IPS DF 4.7 (cell line): ENCODE measurements at regions not wholly inside any gene's neighbourhood (a gene's known extent, or its start where the extent isn't known, plus 50 kb on each side); places are given as distances from the start of the nearest gene placed in this dataset.
"Not testable (repeated sequence)": the region's sequence is repeated elsewhere in the genome, so short reads cannot be mapped to it uniquely, and the experiment has no call there.

ENCODE experiments used
- DNase-seq: peaks from one replicate; pipeline ENCODE4 v3.0.0-alpha.2; 2013; ENCODE audit warnings: low spot score; ENCODE audit errors: extremely low read depth

DNA sequence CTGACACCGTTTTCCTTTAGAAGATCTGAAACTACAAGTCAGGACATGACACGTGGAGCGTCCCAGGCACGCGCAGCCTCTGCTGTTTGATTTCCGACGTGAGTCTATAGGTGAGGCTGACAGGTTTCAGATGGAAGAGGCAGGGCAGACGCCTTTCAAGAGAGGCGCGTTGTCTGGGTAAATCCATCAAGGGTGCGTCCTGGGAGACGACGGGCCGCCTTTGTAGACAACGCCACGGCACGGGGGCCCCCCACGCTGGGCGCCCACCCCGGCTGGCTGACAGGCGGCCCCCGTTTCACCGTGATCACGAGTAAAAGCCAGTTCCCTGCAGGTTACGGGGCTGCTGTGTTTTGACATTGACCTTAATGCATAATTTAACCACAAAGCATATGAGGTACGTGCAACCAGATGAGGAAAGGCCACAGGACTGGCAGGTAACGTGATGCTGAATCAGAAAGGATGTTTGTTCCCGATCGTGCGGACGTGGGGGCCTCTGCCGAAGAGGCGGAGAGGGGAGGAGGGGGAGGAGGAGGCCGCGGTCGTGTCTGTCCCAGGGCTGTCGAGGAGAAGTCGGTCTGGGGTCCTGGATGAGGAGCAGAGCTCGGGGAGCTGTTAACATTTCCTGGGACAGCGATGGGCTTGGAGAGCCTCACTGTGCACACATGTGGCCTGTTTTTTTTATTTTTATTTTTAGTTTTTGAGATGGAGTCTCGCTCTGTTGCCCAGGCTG lies 51.1 kb upstream of the PPP2R3B start:
- DNase-seq = no peak

DNA sequence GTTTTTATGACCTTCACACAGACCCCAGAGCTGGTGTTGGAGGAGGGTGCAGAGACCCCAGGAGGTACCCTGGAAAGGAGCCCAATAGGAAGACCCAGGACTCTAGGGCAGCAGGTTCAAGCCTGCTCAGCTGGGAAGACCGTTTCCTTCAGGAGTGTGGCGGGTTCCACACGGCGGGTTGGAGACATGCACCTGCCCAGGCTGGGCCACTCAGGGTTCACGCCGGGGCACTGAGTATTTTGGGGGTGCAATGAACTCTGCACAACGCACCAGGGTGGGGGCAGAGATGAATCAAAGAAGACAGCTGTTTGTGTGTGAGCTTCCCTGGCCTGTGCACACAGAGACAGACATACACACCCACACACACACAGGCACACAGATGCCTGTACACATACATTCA lies 52.5 kb upstream of the PPP2R3B start:
- no peak for DNase-seq

DNA sequence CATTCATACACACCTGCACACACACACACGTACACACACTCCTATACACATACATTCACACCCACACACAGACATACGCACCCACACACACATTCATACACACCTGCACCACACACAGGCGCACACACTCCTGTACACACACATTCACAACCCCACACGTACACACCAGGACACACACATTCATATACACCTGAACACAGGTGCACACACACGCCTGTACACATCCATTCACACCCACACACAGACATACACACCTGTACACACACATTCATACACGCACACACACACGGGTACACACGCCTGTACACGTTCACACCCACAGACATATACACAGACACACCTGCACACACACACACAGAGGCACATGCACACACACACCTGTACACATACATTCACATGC lies 53.0 kb upstream of the PPP2R3B start:
- DNase-seq = no peak

DNA sequence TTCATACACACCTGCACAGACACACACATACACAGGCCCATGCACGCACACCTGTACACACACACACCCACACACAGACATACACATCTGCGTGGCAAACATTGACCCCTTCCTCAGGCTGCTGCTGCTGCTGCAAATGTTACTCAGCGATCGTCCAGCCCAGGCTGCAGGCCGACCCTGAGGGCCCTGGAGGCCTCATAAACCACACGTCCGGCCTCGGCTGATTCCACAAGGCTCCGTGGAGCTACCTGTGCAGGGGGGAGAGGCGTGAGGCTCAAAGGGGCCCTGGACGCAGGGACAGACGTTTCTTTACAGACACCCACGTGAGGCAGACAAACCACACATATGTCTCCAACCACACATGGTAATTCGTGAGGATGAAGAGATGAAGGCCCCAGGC lies 53.9 kb upstream of the PPP2R3B start:
- DNase-seq = no peak

DNA sequence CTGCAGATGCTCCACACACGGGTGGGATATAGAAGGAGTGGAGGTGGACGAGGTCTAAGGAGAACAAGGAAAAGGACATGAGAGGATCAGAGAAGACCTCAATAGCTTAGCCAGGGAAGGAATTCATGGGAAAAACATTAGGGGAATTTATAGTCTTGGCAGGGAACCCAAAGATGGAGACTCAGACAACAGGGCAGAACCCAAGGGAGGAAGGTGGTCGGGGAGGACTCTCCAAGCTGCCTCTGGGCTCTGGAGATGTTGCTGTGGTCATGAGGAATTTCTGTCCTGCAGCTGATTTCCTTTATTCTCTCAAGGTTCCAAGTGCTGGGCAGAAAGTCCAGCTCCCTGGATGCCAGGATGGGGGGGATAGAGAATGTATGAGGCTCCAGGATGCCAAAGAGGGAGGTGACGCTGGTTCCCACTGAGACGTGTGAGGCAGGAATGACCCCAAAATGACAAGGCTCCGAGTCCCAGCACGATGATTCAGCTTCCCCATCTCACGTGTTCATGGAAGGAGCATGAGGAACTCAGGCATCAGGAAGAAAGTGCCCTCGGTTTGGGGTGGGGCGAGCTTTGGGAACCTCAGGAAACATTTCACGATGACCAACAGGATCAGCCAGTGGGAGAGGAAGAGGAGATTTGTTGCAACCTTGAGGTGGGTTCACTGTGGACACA lies 57.0 kb upstream of the PPP2R3B start:
- DNase-seq = no peak

DNA sequence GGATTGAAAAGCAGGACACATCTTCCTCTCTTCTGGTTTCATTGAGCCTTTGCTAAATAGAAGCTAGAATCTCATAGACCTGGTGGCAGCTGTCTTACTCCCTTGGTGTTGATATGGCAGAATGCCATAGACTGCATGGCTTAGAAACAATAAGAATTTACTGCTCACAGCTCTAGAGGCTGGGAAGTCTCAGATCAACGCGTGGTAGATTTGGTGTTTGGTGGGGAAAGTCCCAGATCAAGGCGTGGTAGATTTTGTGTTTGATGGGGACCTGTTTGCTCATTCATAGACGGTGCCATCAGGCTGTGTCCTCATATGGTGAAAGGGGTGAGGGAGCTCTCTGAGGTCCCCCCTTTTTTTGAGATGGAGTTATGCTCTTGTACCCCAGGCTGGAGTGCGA lies 57.6 kb upstream of the PPP2R3B start:
- DNase-seq = no peak

DNA sequence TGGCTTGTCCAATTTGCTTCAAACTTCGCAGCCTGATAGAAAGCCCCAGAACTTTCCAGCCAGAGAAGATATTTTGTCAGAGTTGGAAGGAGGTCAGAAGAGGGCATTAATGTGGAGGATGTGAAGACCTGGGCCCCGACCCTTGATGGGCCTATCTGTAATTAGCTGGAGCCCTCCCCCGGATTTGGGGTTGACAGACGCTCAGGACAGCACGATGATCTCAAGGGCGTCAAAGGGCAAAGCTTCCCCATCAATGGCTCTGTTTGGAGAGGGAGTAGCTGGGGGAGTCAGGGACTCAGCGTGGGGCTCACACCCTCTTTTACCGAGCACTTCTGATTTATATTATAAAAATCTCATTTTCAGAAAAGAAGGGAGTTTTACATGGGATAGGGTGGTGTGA lies 59.0 kb upstream of the PPP2R3B start:
- no peak for DNase-seq

DNA sequence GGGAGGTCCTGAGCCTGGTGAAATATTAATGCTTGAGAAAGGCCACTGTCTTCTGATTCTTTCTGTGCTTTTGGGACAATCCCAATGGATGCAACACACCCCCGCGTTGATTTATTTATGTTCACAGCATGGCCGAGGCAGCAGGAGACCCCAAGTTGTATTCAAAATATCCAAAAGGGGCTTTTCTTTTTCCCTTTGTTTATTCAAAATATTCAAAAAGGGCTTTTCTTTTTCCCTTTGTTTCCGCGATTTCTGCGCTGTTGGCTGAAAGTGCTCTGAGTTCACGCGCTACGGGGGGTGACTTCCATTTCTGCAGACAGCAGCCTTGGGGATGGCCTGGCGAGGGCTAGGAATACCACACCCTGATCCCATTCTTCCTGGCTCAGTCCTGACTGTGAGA lies 59.5 kb upstream of the PPP2R3B start:
- DNase-seq = peak; percentile 75

DNA sequence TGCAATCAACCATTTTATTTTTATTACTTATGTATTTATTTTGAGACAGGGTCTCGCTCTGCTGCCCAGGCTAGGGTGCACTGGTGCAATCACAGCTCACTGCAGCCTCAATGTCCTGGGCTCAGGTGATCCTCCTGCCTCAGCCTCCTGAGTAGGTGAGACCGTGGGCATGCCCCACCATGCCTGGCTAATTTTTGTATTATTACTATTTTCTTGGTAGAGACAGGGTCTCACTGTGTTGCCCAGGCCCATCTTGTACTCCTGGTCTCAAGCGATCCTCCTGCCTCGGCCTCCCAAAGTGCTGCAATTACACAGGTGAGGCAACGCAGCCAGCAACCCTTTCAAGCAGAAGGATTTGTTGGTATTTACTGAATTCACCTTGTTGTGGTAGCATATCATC lies 60.3 kb upstream of the PPP2R3B start:
- no peak for DNase-seq

DNA sequence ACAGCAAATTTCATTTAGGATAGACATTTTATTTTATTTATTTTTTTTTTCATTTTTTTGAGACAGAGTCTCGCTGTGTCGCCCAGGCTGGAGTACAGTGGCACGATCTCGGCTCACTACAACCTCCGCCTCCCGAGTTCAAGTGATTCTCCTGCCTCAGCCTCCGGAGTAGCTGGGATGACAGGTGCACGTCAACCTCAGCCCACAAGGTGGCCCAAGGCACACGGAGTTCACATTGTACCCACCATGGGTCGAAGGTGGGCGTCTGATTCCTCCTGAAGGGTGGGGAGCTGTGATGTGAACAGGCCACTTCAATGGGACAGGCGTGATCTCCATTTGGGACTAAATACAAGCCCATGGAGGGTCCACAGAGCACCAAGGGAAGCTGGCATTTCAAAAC lies 65.0 kb upstream of the PPP2R3B start:
- DNase-seq = not testable (repeated sequence)

DNA sequence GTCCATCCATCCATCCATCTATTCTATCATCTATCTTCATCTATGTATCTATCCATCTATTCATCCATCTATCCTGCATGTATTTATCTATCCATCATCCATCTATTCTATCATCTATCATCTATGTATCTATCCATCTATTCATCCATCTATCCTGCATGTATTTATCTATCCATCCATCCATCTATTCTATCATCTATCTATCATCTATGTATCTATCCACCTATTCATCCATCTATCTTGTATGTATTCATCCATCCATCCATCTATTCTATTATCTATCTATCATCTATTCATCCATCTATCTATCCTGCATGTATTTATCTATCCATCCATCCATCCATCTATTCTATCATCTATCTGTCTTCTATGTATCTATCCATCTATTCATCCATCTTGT lies 65.9 kb upstream of the PPP2R3B start:
- DNase-seq = no peak

DNA sequence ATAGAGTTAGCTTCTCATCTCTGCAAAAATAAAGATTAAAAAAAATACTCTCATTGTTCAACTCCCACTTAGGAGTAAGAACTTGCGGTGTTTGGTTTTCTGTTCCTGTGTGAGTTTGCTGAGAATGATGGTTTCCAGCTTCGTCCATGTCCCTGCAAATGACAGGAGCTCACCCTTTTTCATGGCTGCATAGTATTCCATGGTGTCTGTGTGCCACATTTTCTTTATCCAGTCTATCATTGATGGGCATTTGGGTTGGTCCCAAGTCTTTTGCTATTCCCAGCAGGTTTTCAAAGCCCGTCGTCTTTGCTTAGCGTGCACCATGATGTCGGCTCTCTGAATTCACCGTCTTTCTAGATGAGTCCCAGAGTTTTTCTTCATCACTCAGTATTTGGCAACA lies 67.8 kb upstream of the PPP2R3B start:
- not testable (repeated sequence) for DNase-seq

DNA sequence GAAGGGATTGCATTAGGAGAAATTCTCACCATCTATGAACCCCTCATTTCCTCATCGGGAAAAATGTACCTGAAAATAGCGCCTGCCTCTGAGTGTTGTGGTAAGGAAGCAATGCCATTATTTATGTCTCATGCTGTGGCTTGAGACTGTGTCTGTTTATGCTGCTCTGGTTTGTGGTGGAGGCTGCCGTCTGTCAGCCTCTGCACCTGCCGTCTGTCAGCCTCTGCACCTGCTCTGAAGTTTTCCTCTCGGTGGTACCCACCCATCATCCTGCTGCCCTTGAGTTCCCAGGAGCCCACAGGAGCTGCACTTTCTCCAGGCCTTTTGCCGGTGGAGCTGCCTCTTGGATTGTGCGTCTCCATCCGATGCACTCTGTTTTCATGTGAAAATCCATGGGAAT lies 68.5 kb upstream of the PPP2R3B start:
- DNase-seq = no peak

DNA sequence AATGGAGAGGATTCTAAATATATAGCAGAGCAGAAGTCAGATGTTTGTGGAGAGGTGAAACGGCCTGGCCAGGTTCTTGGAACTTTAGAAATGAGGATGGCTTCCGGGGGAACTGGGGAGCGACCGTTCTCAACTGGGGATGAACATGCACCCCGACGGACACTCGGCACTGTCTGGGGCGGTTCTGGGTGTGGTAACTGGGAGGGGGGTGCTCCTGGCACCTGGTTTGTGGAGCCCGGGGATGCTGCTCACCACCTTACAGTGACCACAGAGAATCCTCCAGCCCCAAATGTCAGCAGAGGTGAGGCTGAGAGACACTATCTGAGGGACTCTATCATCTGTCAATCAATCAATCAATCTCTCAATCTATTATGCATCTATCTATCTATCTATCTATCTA lies 69.0 kb upstream of the PPP2R3B start:
- no peak for DNase-seq

DNA sequence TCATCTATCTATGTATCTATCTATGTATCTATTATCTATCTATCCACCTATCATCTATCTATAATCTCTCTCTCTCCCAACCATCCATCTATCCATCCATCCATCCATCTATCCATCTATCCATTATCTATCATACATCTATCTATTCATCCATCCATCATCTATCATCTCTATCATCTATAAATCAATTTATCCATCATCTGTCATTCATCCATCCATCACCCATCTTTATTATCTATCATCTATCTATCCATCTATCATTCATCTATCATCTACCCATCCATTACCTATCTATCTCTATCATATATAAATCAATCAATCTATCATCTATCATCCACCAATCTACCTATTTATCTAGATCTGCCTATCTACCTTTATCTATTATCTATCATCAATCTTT lies 69.4 kb upstream of the PPP2R3B start:
- DNase-seq = no peak

DNA sequence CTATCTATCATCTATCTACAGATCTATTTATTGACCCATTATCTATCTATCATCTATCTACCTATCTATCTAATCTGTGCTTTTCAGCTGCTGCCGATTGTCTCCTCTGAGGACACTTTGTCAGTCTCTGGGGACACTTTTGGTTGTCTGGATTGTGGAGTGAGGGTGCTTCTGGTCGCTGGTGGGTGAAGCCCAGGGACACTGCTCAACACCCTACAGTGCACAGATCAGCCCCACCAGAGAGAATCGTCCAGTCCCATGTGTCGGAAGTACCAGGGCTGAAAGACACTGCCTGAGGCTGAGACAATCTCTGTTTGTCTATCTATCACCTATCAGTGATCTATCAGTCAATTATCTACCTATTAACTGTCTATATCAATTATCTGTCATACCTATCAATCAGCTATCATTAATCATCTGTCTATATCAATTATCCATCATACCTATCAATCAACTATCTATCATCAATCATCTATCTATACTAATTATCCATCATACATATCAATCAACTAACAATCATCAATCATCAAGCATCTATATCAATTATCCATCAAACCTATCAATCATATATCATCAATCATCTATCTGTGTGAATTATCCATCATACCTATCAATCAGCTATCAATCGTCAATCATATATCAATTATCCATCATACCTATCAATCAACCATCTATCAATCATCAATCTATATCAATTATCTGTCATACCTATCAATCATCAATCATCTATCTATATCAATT lies 70.0 kb upstream of the PPP2R3B start:
- DNase-seq = no peak

DNA sequence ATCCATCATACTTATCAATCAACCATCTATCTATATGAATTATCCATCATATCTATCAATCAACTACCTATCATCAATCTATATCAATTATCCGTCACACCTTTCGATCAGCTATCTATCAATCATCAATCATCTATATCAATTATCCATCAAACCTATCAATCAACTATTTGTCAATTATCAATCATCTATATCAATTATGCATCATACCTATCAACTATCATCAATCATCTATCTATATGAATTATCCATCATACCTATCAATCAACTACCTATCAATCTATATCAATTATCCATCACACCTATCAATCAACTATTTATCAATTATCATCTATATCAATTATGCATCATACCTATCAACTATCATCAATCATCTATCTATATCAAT lies 70.6 kb upstream of the PPP2R3B start:
- DNase-seq = no peak

DNA sequence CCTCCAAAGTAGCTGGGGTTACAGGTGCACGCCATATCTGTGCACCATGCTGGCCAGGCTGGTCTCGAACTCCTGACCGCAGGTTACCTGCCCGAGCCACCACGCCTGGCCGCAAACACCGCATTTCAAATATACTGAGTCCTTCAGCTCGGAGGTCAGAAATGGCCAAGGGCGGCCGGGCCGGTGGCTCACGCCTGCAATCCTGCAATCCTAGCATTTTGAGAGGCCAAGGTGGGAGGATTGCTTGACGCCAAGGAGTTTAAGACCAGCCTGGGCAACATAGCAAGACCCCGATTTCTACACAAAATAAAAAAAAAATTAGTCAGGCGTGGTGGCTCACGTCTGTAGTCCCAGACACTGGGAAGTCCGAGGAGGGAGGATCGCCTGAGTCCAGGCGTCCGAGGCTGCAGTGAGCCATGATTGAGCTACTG lies 71.9 kb upstream of the PPP2R3B start:
- no peak for DNase-seq

DNA sequence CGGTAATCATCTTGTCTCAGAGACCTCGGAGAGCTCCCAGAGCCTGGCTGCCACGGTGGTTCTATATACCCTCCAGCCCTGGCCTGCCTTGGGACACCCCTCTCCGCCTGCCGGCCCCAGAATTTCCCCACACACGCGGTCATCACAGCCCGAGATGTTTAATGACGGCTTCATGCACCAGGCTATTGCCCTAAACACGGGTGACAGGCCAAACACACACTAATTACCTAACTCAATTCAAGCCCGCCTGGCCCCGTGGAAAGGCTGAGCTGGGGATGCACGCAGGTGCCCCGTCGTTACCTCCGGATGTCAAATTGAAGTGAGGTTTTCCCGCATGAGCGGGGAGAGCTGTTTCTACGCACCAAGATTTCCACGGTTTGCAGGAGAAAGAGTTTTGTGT lies 72.9 kb upstream of the PPP2R3B start:
- DNase-seq = no peak

DNA sequence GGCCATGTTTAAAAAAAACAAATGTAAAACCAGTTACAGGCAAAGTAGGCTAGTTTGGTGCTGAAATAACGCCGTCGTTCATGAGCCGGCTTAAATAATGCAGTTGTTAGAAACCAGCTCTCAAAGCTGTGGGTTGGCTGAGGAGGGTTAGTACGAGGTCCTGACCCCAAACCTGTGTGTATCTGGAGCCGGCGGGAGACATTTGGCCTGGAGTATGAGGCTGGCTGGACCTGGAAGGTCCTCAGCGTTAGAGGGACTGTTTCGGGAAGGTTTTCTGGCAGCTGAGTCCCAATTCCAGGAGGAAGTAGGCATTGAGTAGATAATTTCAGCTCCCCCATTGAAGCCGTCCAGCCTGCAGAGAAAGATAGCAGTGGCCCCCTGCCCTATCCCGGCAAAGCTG lies 73.4 kb upstream of the PPP2R3B start:
- DNase-seq = no peak

DNA sequence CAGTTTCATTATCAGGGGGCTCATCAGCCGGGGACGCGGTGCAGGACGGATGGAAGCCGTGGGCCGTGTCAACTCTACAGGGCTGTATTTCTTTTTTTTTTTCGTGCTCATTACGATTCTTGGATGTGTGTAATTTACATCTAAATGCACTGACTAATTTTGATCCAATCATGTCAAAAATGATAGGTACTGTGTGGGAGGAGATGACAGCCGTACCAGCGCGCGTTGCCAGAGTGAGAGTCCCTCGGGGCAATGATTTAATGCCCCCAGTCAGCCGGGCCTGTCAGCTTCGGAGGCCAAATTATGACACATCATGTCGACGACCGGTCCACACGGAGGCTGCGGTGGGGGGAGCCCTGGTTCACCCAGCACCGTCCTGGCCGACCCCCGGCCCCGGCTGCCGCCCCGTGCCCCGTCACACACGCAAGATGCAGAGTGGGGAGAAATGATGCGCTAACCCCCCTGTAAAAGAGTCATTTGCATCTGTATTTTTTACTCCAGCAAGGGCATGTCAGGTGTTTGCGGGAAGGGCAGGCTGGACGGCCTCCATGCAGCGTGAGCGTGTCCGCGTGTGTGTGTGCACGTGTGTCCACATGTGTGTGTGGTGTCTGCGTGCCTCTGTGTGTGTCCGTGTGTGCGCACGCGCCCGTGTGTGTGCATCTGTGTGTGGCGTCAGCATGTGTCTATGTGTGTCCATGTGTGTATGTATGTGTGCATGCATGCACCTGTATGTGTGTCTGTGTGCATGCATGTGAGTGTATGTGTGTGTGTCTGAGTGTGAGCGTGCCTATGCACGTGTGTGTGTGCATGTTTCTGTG lies 74.3 kb upstream of the PPP2R3B start:
- no peak for DNase-seq

DNA sequence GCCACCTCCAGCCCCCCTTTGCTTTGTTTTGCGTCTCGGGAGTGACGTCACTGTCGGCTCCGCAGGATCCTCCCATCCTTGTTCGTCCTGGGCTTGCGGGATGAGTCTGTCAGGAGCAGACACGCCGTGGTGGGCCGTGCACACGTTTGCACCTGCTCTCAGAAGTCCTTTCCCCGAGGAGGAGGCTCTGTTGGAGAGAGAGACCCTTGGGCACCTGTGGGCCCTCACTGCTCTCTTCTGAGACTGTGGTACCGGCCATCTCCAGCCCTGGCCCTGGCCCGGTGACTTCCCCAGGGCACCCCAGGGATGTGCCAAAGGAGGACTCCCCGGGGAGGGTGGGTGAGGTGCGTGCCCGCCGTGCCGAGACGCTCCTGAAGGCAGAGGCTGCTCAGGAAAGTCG lies 76.1 kb upstream of the PPP2R3B start:
- DNase-seq = no peak
